T-helper 1 cell (primary cell): ENCODE measurements at regions not wholly inside any gene's neighbourhood (a gene's known extent, or its start where the extent isn't known, plus 50 kb on each side); places are given as distances from the start of the nearest gene placed in this dataset.

Source experiments
- DNase-seq, 5 donors: peaks; one replicate each; pipeline ENCODE4 v3.0.0-alpha.2; 2012 to 2020

DNA sequence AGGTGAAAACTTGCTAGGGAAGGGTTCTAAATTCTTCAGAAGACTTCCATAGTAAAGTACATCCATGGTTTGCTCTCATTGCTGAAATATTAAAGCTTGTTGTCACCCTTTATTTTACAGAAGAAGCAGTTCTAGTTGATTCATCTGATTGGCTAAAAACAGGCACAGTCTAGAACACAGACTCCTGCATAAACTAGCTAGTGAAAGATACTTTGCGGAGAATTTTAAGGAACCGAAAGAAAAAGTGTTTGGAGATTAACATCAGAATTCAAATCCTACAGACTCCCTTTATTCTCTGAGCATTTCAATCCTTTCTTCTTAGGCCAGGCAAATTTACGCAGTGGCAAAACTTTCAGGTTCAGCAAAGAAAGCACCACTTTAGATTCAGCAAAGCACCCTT lies 1076.5 kb upstream of the ZEB2 start:
- DNase-seq, result no peak

DNA sequence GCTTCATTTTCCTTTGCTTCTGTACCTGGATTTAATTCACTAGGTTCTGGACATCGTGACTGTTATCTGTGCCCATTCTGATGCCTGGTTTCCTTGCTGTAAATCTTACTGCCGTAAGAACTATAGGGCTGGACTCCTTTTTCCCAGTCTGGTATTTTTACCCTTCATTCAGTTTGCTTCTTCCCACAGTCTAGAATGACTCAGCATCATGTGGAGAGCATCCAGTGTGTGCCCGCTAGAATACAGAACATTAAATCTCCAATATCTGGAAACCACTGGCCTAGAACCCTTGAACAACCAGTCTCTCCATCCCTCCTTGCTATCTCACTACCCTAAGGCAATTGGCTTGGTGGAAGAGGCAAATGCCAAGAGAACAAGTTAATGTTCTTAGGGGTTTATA lies 1075.4 kb upstream of the ZEB2 start:
- DNase-seq, result no peak

DNA sequence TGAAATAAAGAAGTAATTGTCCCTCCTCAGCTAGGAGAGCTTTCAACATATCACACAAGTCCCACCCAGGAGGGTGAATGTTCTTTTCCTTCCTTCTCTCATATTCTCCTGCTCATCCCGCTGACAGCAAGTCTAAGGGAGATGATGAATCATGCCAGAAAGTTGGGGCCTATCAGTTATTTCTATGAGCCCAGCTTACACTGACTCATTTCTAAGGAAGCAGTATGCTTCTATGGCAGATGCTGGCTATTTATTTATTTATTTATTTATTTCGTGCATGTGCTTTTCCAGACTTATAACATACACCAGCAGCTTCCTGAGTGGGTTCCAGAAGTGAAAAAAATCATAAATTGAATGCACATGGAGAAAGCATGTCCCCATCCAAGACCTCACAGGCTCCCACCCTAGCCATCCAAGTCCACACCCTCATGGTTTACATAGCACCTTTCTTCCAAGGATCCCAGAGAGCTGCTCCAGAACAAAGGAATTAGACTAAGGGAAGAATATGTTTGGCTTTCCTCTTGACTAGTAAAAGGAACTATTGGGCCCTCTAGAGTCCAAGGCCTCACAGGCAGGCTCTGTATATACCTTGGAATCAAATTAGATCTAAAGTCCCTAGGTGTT lies 1074.2 kb upstream of the ZEB2 start:
- DNase-seq, result no peak

DNA sequence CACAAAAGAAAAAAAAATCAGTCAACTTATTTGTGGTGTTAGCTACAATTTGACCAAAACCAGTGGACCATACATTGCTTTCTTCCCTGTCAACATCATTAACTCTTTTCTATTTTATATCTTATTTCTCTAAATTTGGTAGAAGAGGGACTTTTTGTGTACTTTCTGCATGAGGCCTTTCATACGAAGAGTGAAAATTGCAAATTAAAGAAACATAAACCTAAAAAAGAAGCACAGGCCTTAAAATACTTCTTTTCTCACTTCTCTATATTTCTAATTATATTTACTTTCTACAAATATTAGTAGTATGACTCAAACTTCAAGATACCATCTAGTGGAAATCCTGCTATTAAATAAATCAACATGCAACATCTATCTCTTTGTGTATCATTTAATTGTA lies 1073.4 kb upstream of the ZEB2 start:
- DNase-seq, result no peak

DNA sequence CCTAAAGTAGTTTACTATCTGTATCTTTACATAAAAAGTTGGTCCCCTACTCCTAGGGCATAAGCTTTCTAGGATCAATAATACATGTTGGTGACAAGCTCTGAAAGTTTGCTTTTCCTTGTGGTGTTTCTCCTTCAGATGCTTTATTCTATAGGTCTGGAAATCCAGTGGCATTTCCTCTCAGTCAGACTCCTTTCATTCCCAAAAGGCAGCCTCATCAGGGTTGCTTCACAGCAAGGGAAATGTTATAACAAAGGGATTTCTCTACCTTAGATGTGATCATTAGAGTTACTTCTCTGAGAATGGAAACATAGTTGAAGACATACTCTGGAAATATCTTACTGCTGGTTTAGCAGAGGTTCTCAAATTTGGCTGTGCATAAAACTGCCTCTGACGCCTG lies 1072.4 kb upstream of the ZEB2 start:
- DNase-seq, result no peak

DNA sequence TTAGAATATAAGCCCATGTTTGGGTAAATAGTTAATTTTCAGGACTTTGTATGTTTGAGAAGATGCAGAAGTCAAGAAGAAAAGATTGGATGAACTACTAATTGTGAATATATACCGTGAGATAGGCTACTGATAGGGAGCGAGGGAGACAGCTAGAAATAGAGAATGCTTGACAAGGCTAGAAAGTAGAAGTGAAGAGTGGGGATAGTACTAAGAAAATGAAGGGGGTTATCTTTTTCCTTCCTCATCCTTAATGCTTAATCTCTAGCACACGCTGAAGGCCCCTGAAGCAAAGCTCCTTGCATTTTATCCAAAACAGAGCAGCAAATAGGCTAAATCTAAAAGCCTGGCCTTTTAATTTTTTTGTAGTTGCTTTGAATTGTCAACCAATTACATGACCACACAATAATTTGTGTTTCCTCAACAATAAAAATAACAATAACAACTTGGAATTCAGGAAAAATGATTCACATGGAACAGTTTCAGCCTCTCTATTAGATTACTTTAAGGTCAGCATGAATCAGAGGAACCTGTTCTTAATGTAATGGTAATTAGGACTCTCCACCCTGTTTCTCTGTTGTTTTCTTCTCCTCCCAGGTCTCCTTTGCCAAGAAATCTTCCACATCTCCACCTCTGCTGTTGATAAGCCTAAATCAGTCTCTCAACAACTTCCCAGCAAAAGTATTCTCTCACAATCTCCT lies 1071.3 kb upstream of the ZEB2 start:
- DNase-seq, result no peak

DNA sequence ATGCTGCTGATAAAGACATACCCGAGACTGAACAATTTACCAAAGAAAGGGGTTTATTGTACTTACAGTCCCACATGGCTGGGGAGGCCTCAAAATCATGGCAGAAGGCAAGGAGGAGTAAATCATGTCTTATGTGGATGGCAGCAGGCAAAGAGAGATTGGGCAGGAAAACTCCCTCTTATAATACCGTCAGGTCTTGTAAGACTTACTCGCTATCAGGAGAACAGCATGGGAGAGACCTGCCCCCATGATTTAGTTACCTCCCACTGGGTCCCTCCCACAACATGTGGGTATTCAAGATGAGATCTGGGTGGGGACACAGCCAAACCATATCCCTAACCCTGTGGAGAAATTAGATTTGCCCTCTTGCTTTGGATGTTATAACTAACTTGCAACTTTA lies 1068.0 kb upstream of the ZEB2 start:
- no peak for DNase-seq

DNA sequence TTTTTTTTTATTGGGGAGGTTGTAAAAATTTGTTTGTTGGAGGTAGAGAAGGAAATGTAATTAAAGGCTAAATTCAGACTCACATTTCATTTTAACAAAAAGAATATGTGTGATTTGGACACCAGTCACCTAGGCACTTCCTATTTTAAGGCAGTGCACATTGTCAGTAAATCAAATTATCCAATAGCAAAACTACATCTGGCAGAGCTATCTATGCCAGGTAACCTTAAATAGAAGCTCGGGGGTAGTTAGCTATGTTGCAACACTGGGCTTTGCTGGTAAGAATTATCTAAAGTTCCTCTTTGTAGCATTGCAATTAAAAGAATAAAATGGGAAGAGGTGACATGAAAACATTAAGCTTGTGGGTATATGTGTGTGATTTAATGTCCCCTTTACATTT lies 1064.4 kb upstream of the ZEB2 start:
- DNase-seq, result no peak

DNA sequence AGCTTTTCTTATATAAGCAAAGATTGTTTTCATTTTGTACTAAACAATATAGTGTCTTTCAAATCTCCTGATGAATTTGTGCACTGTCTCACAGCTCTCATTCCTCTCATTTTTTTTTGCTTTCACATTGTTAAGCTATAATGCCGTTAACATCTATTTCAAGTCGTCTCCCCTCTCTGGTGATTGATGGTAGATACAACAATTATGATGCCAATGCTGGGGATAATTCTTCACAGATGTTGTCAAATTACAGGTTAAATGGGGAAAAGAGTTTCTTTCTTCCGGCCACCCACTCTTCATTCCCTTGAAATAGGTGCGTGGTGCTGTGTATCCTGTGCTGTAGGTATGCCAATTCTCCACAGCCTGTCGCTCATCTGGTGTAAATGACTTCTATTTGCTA lies 1053.7 kb upstream of the ZEB2 start:
- DNase-seq, result no peak

DNA sequence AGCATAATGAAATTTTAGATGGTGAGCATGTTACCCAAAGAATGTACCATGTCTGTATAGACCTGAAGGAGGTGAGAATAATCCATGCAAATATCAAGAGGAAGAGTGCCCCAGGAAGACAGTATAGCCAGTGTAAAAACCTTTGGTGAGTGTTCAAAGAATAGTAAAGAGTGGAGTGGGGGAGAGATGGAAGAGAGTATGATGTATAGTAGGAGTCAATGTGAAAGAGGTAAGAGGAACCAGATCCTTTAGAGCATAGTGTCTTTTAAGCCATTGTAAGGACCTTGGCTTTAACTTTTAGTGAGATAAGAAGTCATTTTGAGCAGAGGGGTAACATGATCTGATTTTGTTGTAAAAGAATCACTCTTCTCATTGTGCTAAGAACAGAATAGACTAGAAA lies 1052.3 kb upstream of the ZEB2 start:
- no peak for DNase-seq

DNA sequence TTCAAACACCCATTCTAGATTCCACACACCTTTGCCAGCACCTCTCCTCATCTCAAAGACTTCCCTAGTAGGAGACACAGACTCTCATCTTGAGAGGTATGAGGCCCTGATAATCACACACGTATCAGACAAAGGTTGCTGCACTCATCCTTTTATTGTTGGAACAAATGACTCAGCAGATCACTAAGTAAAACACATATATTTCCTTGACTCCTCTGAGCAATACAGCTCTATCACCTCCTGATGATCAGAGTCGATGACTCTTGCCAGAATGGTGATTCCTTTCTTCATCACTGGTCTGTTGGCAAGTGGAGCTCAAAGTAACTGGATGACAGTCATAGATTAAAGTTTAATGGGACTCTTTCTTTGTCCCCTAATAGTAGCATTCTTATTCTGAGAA lies 1049.2 kb upstream of the ZEB2 start:
- DNase-seq, result no peak

DNA sequence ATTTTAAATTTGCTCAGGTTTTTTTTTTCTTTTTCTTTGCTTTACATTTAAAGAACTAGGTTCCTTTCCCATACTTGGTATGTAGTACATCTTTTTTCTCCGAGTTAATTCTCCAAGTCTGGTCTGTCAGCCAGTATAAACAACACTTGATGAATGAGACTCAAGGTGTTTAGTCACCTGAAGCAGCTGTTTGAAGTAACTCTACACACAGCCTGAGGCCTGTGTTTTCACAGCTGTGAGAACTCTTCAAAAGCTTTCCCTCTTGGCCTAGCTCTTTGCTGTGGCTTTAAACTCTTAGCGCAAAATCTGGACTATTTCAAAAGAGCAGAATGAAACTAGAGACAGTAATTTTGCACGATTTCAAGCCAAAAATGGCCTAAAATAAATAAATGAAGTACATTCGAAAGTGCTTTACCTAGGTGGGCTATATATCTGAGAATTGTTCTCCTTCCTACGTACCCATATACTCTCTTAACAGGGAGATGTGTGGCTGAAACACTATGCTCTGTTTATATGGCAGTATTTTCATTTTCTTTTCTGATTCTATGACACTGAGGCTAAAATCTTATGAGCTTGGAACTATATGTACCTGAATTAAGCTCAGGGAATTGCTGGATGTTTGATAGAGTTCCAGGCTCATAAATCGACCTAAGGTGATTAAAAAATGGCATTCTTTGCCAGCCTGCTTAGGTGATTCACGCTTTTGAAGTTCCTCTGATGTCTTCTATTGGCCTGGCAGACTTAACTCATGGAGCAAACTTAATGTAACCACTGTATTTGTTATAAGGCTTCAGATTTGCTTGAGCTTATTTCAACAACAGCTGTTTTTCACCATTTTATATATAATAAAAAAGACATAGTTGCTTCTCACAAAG lies 1044.1 kb upstream of the ZEB2 start:
- DNase-seq, result no peak

DNA sequence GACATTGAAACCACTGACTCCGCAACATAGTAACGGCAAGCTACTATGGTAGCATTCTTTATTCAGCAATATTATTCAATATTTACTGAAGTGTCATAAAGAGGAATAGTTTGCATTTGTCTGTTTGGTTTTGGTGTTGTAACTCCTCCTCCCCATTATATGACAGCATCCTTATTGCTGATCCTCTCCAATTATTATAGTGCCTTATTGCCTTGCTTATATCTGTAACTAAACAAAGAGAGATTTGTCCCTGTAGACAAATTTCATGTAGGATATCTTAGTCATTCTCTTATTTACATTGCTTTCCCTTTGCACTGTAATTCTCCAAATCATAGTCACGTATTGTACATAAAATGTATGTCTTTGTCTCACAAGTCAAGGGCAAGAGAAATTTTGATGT lies 1041.2 kb upstream of the ZEB2 start:
- no peak for DNase-seq

DNA sequence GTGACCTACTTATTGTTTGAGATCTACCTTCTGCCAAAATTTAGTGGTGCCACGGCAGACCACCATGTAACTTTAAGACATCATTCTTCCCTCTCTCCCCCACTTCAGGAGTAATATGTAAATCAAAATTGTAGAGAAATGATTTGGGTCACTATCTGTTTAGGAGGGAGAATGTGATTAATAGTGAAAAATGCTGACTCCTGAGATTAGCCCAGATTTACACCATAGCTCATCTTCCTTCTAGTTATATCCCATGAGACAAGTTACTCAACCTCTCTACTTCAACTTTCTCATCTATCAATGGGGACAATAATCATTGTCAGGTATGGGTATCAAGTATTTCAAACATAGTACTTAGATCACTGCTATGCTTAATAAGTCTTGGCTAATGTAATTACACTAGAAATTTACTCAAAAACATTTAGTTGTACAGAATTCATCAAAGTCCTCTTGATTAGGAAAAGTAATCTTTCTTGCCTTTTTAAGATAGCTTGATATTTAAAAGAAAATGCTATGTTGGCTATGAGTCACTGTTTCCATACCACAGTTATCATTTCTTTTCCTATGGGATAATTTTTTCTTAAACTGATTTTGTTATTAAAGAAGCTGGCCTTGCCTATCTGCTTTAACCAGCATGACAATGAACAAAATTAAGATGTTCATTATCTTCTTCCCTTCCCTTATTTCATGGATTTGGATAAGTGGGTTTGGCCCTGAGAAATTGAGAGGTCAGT lies 1038.9 kb upstream of the ZEB2 start:
- no peak for DNase-seq

DNA sequence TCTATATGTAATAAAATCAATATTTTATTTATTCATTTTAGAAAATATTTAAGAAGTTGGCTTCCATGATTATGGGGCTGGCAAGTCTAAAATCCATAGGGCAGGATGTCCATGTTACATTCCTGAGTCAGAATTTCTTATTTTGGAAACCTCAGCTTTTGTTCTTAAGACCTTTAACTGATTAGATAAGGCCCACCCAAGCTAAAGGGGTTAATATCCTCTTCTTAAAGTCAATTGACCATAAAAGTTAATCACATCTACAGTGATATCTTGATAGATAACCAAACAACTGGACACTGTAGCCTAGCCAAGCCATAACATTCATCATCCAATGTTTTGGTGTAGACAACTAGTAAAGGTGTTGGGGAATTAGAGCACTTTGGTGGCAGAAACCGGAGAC lies 1035.4 kb upstream of the ZEB2 start:
- DNase-seq, result no peak

DNA sequence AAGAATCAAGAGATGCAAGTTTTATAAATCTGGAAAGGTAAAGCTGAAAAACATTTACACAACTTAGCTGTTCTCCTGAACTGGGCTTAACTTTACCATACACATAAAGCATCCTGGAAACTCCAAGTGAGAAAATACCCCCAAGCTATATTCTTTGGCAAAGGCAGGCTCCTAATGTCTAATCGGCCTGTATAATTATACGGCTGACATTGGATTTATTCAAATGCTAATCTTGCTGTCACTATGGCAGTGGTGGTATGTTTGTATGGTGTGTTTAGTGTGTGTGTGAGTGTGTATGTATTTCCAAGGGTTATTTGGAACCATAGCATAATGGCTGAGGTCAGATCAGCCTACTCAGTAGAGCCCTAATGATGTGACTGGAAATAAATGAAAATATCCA lies 1031.8 kb upstream of the ZEB2 start:
- DNase-seq, result no peak

DNA sequence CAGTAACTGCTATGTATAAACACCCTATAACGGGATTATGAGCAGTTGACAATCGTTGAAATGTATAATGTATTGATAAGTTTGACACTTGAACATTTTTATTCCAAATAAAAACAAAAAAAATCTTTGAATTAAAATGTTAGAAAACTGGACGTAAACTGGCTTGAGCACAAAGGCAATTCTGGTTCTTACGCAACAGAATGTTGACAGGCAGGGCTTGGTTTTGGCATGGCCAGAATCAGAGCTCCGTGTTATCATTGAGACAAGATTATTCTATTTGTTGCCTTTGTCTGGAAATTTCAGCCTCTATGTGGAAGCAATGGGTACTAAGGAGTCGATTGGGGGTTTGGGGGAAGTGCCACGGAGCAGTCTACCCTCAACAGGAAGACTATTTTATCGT lies 1028.6 kb upstream of the ZEB2 start:
- no peak for DNase-seq

DNA sequence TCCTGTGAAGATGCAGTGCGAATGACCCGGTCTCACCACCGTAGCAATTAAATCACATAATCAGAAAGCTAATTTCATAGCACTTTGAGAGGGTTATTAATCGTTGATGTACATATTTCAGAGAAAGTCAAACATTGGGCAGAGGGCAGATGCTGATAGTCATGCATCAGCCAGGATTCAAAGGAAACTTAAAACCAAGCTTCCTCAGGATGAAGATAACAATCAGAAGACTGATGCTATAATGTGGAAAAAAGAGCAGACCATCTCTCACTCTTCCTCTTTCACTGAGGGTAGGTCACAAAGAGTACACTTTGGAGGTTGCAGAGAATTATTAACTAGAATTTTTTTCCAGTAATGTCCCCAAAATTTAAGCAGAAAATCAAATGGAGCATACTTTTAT lies 1027.7 kb upstream of the ZEB2 start:
- DNase-seq, result no peak

DNA sequence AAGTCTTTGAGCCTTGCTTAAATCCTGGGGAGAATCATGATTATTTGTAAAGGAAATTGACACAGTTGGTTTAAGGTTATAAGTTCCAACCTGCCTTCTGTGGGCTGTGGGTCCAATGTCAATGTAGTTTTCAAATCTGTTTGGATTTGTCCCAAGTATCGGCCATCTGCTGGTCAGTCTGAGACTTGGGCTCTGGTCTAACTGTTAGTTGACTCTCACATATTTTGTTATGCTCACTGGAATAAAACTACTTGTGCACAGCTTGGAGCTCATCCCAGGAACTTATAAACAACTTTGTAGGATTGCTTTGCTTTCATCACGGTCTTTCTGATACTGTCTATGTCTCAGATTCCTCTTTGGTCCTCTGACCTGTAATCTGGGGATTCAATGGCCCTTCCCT lies 1026.2 kb upstream of the ZEB2 start:
- no peak for DNase-seq

DNA sequence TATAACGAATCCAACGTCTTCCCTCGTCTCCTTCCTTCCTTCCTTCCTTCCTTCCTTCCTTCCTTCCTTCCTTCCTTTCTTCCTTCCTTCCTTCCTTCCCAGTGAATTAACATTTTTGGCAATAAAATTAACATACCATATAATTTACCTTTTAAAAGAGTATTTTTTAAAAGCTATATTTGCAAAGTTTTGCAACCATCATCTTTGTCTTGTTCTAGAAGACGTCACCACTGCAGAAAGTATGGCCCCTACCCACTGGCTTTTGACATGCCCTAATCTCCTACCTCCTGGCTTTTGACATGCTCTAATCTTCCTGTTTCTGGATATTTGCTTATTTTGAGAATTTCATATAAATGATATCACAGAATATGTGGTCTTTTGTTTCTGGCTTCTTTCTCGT lies 1023.9 kb upstream of the ZEB2 start:
- no peak for DNase-seq

DNA sequence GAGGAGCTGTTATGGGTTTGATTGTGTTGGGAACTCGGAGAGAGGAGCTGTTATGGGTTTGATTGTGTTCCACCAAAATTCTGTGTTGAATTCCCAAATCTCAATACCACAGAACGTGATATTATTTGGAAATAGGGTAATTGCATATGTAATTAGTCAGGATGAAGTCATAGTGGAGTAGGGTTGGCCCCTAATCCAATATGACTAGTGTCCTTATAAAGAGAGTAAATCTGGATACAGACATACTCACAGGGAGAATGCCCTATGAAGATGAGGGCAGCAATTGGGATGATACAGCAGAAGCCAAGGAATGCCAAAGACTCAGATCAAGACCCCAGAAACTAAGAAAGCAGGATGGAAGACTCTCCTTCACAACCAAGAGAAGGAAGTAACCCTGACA lies 1023.2 kb upstream of the ZEB2 start:
- no peak for DNase-seq

DNA sequence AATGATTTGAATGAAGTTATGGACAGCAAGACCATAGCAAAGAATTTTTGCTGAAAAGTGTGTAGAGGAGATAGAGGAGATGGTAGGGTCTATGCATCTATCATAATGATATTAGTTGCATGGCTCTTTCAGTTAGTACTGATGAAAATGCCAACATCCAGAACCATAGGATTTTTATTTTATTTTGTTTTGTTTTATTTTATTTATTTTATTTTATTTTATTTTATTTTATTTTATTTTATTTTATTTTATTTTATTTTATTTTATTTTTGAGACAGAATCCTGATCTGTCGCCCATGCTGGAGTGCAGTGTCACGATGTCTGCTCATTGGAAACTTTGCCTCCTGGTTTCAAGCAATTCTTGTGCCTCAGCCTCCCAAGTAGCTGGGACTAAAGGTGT lies 1021.1 kb upstream of the ZEB2 start:
- DNase-seq, result no peak

DNA sequence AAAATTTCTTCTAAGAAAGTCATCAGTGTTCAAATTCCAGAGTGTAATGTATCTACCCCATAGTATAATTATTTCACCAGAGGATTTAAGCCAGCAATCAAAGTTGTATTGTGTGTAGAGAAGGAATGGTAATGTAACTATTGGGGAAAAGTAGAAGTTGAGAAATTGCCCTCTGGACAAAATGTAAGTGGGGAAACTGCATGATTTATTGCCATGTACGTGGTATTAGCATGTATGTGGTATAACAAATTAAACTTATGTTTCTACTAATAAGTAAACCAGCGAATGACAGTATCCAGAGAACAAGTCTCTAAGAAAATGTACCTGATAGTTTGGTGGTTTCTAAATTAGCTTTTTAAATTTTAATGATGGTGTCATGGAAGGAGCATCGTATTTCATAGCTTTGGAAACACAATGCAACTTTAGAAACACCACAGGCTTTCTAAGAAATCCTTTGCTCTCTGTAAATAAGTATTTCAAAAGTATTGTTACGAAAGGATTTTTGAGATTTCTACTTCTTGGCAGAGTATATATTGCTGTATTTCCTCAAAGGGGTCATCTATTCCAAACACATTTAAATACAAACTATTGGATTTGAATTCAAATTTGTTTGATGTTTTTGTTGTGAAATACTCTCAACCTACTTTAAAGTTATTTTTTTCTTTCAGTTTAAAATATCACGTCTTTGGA lies 1018.9 kb upstream of the ZEB2 start:
- DNase-seq, result no peak
